NCI-H524 (cell line): ENCODE measurements at regions not wholly inside any gene's neighbourhood (a gene's known extent, or its start where the extent isn't known, plus 50 kb on each side); places are given as distances from the start of the nearest gene placed in this dataset.

Experiments
- DNase-seq, 2 experiments: peaks; one replicate each; lab custom pipeline; 2025; lab: John Stamatoyannopoulos, UW

GRCh38 chr2:189369566-189369965, 71.7 kb upstream of the WDR75 start:
- no peak for DNase-seq

GRCh38 chr2:189370719-189371118, 70.6 kb upstream of the WDR75 start:
- no peak for DNase-seq

- no peak for DNase-seq
Measured at GRCh38 chr2:189372688-189373257, 68.5 kb upstream of the WDR75 start.

GRCh38 chr2:189374481-189374880, 66.8 kb upstream of the WDR75 start:
- no peak for DNase-seq

GRCh38 chr2:189375842-189376241, 65.4 kb upstream of the WDR75 start:
- no peak for DNase-seq

- DNase-seq = no peak
Measured at GRCh38 chr2:189379287-189379630, 62.0 kb upstream of the WDR75 start.

- no peak for DNase-seq
Measured at GRCh38 chr2:189379731-189380261, 61.5 kb upstream of the WDR75 start.

- no peak for DNase-seq
Measured at GRCh38 chr2:189382668-189383067, 58.6 kb upstream of the WDR75 start.

- no peak for DNase-seq
Measured at GRCh38 chr2:189386741-189387140, 54.5 kb upstream of the WDR75 start.

- DNase-seq = no peak
Measured at GRCh38 chr2:189391201-189391600, 50.1 kb upstream of the WDR75 start.
